ENCODE measurements at regions not wholly inside any gene's neighbourhood (a gene's known extent, or its start where the extent isn't known, plus 50 kb on each side); places are given as distances from the start of the nearest gene placed in this dataset.

DNA sequence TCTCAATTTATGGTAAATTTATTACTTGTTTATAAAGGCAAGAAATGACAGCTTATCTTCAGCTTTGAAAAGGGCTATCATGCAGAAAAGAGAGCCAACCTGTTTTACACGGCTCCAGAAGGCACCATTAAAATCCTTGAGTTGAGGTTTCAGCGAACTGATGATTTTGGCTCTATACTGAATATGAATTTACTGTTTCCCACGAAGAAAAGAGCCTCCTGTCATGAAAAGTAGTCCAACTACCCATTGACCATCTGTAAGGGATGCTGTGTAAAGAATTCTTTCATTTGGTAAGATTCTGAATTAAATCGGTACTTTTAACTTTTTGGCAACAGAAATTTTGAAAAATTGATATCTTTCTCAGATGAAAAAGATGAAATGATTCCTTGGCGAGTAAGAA lies 657.6 kb upstream of the ZNF608 start:
- TF ChIP-seq, protein P1, sequence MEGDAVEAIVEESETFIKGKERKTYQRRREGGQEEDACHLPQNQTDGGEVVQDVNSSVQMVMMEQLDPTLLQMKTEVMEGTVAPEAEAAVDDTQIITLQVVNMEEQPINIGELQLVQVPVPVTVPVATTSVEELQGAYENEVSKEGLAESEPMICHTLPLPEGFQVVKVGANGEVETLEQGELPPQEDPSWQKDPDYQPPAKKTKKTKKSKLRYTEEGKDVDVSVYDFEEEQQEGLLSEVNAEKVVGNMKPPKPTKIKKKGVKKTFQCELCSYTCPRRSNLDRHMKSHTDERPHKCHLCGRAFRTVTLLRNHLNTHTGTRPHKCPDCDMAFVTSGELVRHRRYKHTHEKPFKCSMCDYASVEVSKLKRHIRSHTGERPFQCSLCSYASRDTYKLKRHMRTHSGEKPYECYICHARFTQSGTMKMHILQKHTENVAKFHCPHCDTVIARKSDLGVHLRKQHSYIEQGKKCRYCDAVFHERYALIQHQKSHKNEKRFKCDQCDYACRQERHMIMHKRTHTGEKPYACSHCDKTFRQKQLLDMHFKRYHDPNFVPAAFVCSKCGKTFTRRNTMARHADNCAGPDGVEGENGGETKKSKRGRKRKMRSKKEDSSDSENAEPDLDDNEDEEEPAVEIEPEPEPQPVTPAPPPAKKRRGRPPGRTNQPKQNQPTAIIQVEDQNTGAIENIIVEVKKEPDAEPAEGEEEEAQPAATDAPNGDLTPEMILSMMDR (IDR thresholded peaks at IDR 0.05), result no peak
- TF ChIP-seq POLR2A (IDR thresholded peaks at IDR 0.05), result no peak
